ENCODE measurements at regions not wholly inside any gene's neighbourhood (a gene's known extent, or its start where the extent isn't known, plus 50 kb on each side); places are given as distances from the start of the nearest gene placed in this dataset.

- TF ChIP-seq EZH2phosphoT487 (IDR thresholded peaks at IDR 0.05; ENCODE audit: low read depth) = no peak
- TF ChIP-seq CTCF (IDR thresholded peaks at IDR 0.05; ENCODE audit: low read depth, low read length) = no peak
These were observed 299.3 kb upstream of the HS3ST1 start for GRCh38 chr4:11727903-11728564.
